Suprapubic skin (tissue), 4 donors: ENCODE measurements at regions not wholly inside any gene's neighbourhood (a gene's known extent, or its start where the extent isn't known, plus 50 kb on each side); places are given as distances from the start of the nearest gene placed in this dataset.

Experiments used
- EP300 ChIP-seq: sonication (generic); formaldehyde crosslinking; IDR thresholded peaks from one replicate; pipeline ENCODE4 v1.6.1; 2017; ENCODE audit warnings: antibody characterized with exemption
- POLR2A ChIP-seq, 2 donors: fragments of 450-650 bp; IDR thresholded peaks; one replicate each; pipeline ENCODE4 v1.6.1; 2017; ENCODE audit warnings: antibody characterized with exemption in 2 of 2, mild to moderate bottlenecking in 2 of 2, moderate library complexity in 2 of 2
- POLR2AphosphoS5 ChIP-seq, 3 donors: sonication (generic); formaldehyde crosslinking; IDR thresholded peaks; one replicate each; pipeline ENCODE4 v1.6.1; 2017; ENCODE audit warnings: antibody characterized with exemption in 3 of 3
- TF ChIP-seq, protein P1 (sequence below), 2 donors: fragments of 200-600 bp in 1 of 2; fragments of 450-650 bp in 1 of 2; sonication (generic) in 1 of 2; IDR thresholded peaks; one replicate each; pipeline ENCODE4 v1.5.1; 2016 to 2019; ENCODE audit warnings: antibody characterized with exemption in 2 of 2, mild to moderate bottlenecking in 1 of 2, moderate library complexity in 1 of 2

- TF ChIP-seq, protein P1, sequence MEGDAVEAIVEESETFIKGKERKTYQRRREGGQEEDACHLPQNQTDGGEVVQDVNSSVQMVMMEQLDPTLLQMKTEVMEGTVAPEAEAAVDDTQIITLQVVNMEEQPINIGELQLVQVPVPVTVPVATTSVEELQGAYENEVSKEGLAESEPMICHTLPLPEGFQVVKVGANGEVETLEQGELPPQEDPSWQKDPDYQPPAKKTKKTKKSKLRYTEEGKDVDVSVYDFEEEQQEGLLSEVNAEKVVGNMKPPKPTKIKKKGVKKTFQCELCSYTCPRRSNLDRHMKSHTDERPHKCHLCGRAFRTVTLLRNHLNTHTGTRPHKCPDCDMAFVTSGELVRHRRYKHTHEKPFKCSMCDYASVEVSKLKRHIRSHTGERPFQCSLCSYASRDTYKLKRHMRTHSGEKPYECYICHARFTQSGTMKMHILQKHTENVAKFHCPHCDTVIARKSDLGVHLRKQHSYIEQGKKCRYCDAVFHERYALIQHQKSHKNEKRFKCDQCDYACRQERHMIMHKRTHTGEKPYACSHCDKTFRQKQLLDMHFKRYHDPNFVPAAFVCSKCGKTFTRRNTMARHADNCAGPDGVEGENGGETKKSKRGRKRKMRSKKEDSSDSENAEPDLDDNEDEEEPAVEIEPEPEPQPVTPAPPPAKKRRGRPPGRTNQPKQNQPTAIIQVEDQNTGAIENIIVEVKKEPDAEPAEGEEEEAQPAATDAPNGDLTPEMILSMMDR (IDR thresholded peaks at IDR 0.05), result no peak
- TF ChIP-seq POLR2A (IDR thresholded peaks at IDR 0.05), result no peak
- TF ChIP-seq EP300, result no peak
- no peak for TF ChIP-seq POLR2AphosphoS5 (IDR thresholded peaks at IDR 0.05)
These were observed 190.4 kb downstream of the ALG10 start for GRCh38 chr12:34212651-34213050.
